SK-N-SH treated with all-trans-retinoic acid at 6 μM for 48 hours (cell line): ENCODE measurements at regions not wholly inside any gene's neighbourhood (a gene's known extent, or its start where the extent isn't known, plus 50 kb on each side); places are given as distances from the start of the nearest gene placed in this dataset.

Experiments
- ATAC-seq: fragments of 200-7000 bp; cut with Tn5 transposase; 3 replicates; pipeline ENCODE4 v1.9.1; 2020; ENCODE audit warnings: mild to moderate bottlenecking, moderate library complexity
- ARNTL ChIP-seq: fragments of 450-650 bp; formaldehyde crosslinking; IDR thresholded peaks from 2 replicates; pipeline ENCODE4 v1.5.0; 2020; ENCODE audit warnings: low read depth, mild to moderate bottlenecking, moderate library complexity, borderline replicate concordance
- BACH2 ChIP-seq: fragments of 250-450 bp; sonication (Bioruptor Pico); IDR thresholded peaks from 2 replicates; pipeline ENCODE4 v1.9.0; 2021; ENCODE audit warnings: mild to moderate bottlenecking, borderline replicate concordance
- CREB5 ChIP-seq: fragments of 250-450 bp; sonication (Bioruptor Pico); IDR thresholded peaks from 2 replicates; pipeline ENCODE4 v1.5.1; 2020; ENCODE audit warnings: low read depth, mild to moderate bottlenecking, moderate library complexity
- CSRNP3 ChIP-seq: fragments of 250-450 bp; sonication (Bioruptor Pico); IDR thresholded peaks from 2 replicates; pipeline ENCODE4 v1.5.1; 2021; ENCODE audit warnings: mild to moderate bottlenecking, moderate library complexity
- ESRRG ChIP-seq: fragments of 250-450 bp; sonication (Bioruptor Pico); IDR thresholded peaks from 2 replicates; pipeline ENCODE4 v1.6.1; 2021; ENCODE audit warnings: mild to moderate bottlenecking
- GLIS3 ChIP-seq: fragments of 250-450 bp; sonication (Bioruptor Pico); IDR thresholded peaks from 2 replicates; pipeline ENCODE4 v1.5.0; 2020; ENCODE audit warnings: mild to moderate bottlenecking, moderate library complexity
- ISL1 ChIP-seq: fragments of 250-450 bp; sonication (Bioruptor Pico); IDR thresholded peaks from 2 replicates; pipeline ENCODE4 v2.1.2; 2022; ENCODE audit warnings: mild to moderate bottlenecking, moderate library complexity
- OSR1 ChIP-seq: fragments of 250-450 bp; sonication (Bioruptor Pico); IDR thresholded peaks from 2 replicates; pipeline ENCODE4 v1.8.0; 2022; ENCODE audit warnings: moderate library complexity, mild to moderate bottlenecking, inconsistent platforms
- PATZ1 ChIP-seq: fragments of 250-450 bp; sonication (Bioruptor Pico); IDR thresholded peaks from 2 replicates; pipeline ENCODE4 v1.8.0; 2020; ENCODE audit warnings: mild to moderate bottlenecking, moderate library complexity, borderline replicate concordance
- POU6F1 ChIP-seq: fragments of 250-450 bp; sonication (Bioruptor Pico); IDR thresholded peaks from 2 replicates; pipeline ENCODE4 v1.8.0; 2021; ENCODE audit warnings: low read depth, mild to moderate bottlenecking, moderate library complexity, borderline replicate concordance
- PPARA ChIP-seq: fragments of 250-450 bp; sonication (Bioruptor Pico); IDR thresholded peaks from 2 replicates; pipeline ENCODE4 v1.5.0; 2020; ENCODE audit warnings: mild to moderate bottlenecking, borderline replicate concordance
- RARB ChIP-seq: fragments of 250-450 bp; sonication (Bioruptor Pico); IDR thresholded peaks from 2 replicates; pipeline ENCODE4 v1.8.0; 2021; ENCODE audit warnings: mild to moderate bottlenecking, moderate library complexity
- TCF4 ChIP-seq: fragments of 250-450 bp; sonication (Bioruptor Pico); IDR thresholded peaks from 2 replicates; pipeline ENCODE4 v1.8.0; 2021; ENCODE audit warnings: mild to moderate bottlenecking, moderate library complexity, borderline replicate concordance
- TOX ChIP-seq: fragments of 250-450 bp; sonication (Bioruptor Pico); IDR thresholded peaks from 2 replicates; pipeline ENCODE4 v1.8.0; 2021; ENCODE audit warnings: mild to moderate bottlenecking, moderate library complexity, borderline replicate concordance
- TSHZ2 ChIP-seq: fragments of 250-450 bp; sonication (Bioruptor Pico); IDR thresholded peaks from 2 replicates; pipeline ENCODE4 v1.5.0; 2020; ENCODE audit warnings: mild to moderate bottlenecking, moderate library complexity
- ZC3H10 ChIP-seq: fragments of 250-450 bp; sonication (Bioruptor Pico); IDR thresholded peaks from 2 replicates; pipeline ENCODE4 v1.5.1; 2021; ENCODE audit warnings: mild to moderate bottlenecking, moderate library complexity
- ZFP3 ChIP-seq: fragments of 250-450 bp; sonication (Bioruptor Pico); IDR thresholded peaks from 2 replicates; pipeline ENCODE4 v1.5.0; 2020; ENCODE audit warnings: mild to moderate bottlenecking, moderate library complexity
- ZFP30 ChIP-seq: fragments of 450-650 bp; formaldehyde crosslinking; IDR thresholded peaks from 2 replicates; pipeline ENCODE4 v1.5.0; 2022; ENCODE audit warnings: mild to moderate bottlenecking, moderate library complexity
- ZNF70 ChIP-seq: fragments of 450-650 bp; formaldehyde crosslinking; IDR thresholded peaks from 2 replicates; pipeline ENCODE4 v1.5.0; 2020; ENCODE audit warnings: mild to moderate bottlenecking, moderate library complexity
- ZNF8 ChIP-seq: fragments of 450-650 bp; formaldehyde crosslinking; IDR thresholded peaks from 2 replicates; pipeline ENCODE4 v1.5.0; 2020; ENCODE audit warnings: mild to moderate bottlenecking, moderate library complexity

- ATAC-seq, result no peak
- no peak for TF ChIP-seq TCF4 (CRISPR knock-in tag)
- no peak for TF ChIP-seq POU6F1
- TF ChIP-seq GLIS3 (CRISPR knock-in tag), result no peak
Measured at GRCh38 chr7:124188576-124188975, 155.7 kb upstream of the TMEM229A start.

GRCh38 chr7:124187962-124188361, 155.1 kb upstream of the TMEM229A start:
- ATAC-seq, result no peak
- TF ChIP-seq ARNTL (CRISPR knock-in tag), result no peak
- TF ChIP-seq RARB, result no peak

- no peak for ATAC-seq
- TF ChIP-seq CREB5 (CRISPR knock-in tag) (no peak), PATZ1 (CRISPR knock-in tag) (no peak), GLIS3 (CRISPR knock-in tag) (no peak), TOX (CRISPR knock-in tag) (no peak)
Measured at GRCh38 chr7:124183649-124184048, 150.8 kb upstream of the TMEM229A start.

- TF ChIP-seq ZC3H10 (CRISPR knock-in tag) (no peak), GLIS3 (CRISPR knock-in tag) (no peak), PATZ1 (CRISPR knock-in tag) (no peak), PPARA (no peak), ZFP30 (CRISPR knock-in tag) (no peak), ZFP3 (CRISPR knock-in tag) (no peak), ISL1 (CRISPR knock-in tag) (no peak), TCF4 (CRISPR knock-in tag) (no peak), ZNF70 (CRISPR knock-in tag) (no peak), TOX (CRISPR knock-in tag) (no peak), ARNTL (CRISPR knock-in tag) (no peak), CSRNP3 (CRISPR knock-in tag) (no peak)
- no peak for ATAC-seq
Measured at GRCh38 chr7:124179641-124180040, 146.8 kb upstream of the TMEM229A start.

- no peak for TF ChIP-seq TSHZ2 (CRISPR knock-in tag)
- TF ChIP-seq TOX (CRISPR knock-in tag), result no peak
- TF ChIP-seq BACH2 (CRISPR knock-in tag), result no peak
- TF ChIP-seq ISL1 (CRISPR knock-in tag), result no peak
- TF ChIP-seq GLIS3 (CRISPR knock-in tag), result no peak
- TF ChIP-seq CSRNP3 (CRISPR knock-in tag), result no peak
- TF ChIP-seq CREB5 (CRISPR knock-in tag), result no peak
- TF ChIP-seq ESRRG (CRISPR knock-in tag), result no peak
- TF ChIP-seq ZNF70 (CRISPR knock-in tag), result no peak
- TF ChIP-seq ZNF8 (CRISPR knock-in tag), result no peak
- no peak for TF ChIP-seq OSR1 (CRISPR knock-in tag)
- ATAC-seq, result no peak
Measured at GRCh38 chr7:124177891-124178290, 145.0 kb upstream of the TMEM229A start.
